NCI-H2029 treated with DMSO at 0.1 percent for 48 hours (cell line): ENCODE measurements at regions not wholly inside any gene's neighbourhood (a gene's known extent, or its start where the extent isn't known, plus 50 kb on each side); places are given as distances from the start of the nearest gene placed in this dataset.

ENCODE experiments used
- DNase-seq: peaks from one replicate; lab custom pipeline; 2025; lab: John Stamatoyannopoulos, UW

DNA sequence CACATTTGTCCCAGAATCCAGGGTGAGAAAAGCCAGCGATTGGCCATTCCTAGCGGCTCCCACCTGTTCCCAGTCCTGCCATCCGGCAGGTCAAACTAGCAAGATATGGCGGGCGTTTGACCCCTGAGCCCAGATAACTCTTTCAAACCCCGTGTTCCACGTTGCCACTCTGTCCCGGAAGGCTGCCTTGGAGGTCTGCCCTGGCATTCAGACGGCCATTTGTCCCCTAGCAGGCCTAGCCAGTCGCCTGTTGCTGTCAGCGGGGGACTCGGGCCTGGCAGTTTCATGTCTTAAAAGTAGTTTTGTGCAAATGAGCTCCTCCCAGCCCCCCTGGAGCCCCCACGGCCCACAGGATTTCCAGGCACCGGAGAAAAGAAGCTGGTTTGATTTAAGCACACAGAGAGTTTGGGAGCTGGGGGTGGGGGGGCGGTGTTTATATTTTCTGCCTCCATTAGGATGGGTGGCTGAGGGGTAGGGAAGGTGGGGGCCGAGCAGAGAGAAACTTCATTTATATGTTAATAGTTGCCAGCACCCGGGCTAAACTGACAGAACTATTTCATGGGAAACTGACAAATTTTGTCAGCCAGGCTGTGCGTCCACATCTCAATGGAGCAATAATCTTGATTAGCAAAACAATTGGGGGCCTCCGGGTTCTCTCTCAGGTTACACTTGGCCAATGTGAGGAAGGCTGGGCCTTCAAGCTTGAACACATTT is 240.9 kb upstream of the SALL1 start:
- DNase-seq = no peak

DNA sequence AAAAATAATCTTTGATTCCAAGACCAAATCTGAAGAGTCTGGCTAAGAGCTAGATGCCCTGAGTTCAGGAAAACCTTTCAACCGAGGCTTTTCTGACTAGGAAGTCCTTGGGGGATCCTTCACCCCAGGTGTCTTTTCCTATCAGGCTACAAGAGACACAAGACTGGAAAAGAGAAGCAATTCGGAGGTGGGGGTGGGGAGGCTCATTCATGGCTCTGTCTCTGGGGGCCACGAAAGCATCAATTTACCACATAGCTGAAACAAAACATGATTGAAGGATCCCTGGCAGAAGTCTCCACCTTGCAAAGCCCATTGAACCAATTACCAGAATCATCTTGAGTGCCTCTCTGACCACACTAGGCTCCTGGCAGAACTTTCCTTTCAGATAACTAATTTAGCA is 239.8 kb upstream of the SALL1 start:
- DNase-seq = no peak

DNA sequence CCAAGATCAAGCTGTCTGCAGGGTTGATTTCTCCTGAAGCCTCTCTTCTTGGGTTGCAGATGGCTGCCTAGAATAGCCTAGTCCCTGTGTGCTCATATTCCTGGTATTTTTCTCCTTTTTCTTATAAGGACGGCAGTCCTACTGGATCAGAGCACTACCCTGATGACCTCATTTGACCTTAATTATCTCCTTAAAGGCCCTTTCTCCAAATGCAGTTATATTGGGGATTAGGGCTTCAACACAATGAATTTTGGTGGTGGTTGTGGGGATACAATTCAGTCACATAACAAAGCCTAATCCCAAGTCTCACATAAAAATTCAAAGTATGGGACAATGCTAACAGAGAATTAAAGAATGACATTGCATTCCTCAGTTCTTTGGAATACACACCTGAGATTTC is 238.8 kb upstream of the SALL1 start:
- DNase-seq = no peak

DNA sequence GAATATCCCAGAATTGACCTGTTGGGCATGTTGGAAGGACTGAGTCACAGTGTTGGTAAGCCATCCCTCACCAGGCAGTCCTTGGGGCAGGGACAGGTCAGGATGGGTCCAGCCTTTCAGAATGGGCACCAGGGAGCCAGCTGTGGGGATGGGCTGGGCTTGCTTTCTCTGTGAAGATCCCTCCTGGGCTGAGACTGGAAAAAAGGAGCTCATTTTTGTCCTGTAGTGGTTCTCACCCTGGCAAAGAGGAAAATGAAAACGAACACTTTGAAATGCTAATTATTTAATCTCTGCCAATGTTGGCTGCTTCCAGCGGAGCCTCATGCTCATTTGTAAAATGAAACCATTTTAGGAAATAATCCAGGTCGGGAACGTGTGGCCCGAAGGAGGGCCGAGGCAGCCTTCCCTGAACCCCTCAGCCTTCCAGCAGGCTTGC is 237.5 kb upstream of the SALL1 start:
- DNase-seq = no peak

DNA sequence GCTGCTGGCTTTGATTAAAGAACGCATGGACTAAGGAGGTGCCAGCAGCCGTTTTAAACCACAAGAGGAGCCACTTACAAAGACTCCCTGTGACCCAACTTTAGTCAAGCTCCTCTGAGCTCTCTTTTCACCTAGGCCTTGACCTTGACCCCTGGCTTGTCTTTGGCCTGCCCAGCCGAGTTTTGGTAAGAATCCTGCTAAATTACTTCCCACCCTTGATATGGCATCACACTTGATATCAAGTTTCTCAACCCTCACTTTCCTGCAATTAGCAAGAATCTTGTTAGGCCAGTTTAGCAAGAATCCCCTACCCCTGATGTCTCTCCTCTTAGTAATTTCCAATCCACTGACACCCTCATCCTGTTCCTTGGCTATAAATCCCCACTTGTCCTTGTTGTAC is 232.8 kb upstream of the SALL1 start:
- no peak for DNase-seq

DNA sequence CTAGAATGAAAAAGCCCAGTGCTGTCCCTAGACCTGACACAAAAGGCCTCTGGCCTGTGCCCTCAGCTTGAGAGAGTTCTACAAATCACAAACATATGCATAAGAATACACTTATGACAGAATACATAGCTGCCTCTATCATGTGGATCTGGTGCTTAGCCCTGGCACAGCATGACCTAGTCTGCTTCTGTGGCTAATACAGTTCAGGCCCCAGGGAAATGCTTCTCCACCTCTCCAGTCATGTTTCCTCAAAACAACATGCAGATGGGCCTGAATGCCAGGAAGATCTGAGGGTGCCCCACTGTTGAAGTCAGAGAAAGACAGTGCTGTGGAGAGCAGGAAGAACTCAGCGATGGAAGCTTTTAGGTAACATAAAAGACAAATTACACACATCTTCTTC is 231.9 kb upstream of the SALL1 start:
- no peak for DNase-seq

DNA sequence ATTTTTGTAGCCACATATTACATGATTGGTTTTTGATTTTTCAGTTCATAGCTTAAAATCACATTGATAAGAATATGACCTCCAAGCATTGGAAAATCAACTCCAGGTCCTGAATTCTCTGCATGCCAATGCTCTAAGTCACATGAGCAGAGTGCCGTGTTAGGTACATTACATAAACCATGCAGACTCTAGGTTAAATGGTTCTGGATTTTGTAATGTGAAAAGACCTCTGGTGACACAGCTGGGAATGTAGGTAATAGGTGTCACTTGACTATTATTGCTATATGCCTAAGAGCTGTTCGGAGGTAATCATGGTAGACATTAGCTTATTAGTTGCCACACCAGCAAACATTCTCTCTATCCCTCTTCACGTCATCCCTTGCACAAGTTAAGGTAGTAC is 231.1 kb upstream of the SALL1 start:
- DNase-seq = no peak

DNA sequence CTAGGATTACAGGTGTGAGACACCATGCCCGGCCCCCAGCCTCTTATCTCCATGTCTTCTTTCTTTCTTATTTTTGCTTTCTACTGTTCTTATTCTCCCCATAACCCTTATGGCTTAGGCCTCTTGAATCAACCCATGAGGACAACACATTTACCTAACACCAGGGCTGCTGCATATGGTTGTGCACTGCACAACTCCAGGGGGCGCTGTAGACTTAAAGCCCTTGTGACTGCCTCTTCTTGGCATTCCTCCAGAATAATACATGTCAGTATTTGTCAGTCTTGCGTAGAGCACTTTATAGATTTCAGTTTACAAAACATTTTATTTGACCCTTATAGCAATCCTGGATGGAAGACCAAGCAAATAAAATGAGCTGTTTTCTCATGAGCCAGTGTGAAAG is 225.0 kb upstream of the SALL1 start:
- DNase-seq = no peak

DNA sequence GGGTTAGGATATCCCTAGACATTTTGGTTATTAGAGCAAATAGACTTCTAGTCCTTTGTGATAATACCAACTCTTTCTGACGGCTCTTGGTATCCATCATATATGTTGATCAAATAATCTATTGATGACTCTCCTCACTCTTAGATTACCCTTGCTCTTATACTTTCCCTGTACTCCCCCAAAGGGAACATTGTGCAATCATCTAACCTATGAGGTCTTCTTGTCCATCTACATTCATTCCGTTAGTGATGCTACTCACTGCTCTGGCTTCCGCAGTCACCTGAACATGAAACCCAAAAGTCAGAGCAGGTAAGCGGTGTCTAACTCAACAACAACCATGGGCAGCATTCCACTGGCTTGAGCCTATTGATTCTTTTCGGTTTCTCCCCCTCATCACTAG is 223.7 kb upstream of the SALL1 start:
- DNase-seq = no peak

DNA sequence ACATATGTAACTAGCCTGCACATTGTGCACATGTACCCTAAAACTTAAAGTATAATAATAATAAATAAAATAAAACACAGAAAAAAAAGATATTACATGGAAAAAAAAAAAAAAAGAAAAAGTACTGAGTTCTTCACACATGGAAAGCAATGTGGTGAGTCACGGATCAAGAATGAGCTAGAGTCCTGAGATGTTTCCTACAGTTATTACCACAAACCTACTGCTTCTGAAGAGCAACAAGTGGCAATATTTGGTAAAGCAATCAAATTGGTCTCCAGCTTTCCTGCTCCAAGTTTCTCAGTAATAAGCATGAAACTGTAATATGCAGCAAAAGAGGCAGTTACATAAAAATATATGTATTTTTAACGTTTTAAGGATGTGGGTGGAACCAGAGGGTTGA is 223.3 kb upstream of the SALL1 start:
- DNase-seq = no peak

DNA sequence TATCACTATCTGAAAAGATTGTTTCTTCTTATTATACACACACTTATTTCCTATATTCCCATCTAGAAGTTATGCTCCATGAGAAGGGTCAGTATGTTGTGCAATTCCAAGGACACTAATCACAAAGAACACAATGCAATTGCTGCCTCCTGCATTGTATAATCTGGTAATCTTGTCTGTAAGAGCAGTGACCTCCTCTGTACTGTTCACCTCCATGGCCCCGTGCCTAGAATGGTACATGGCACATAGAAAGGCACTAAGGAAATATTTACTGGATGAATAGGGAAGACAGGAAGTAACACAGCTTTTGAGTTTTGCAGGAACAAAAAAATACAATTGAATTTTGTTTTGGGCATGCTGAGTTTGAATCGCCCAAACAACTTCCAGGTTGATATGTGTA is 214.6 kb upstream of the SALL1 start:
- DNase-seq = no peak

DNA sequence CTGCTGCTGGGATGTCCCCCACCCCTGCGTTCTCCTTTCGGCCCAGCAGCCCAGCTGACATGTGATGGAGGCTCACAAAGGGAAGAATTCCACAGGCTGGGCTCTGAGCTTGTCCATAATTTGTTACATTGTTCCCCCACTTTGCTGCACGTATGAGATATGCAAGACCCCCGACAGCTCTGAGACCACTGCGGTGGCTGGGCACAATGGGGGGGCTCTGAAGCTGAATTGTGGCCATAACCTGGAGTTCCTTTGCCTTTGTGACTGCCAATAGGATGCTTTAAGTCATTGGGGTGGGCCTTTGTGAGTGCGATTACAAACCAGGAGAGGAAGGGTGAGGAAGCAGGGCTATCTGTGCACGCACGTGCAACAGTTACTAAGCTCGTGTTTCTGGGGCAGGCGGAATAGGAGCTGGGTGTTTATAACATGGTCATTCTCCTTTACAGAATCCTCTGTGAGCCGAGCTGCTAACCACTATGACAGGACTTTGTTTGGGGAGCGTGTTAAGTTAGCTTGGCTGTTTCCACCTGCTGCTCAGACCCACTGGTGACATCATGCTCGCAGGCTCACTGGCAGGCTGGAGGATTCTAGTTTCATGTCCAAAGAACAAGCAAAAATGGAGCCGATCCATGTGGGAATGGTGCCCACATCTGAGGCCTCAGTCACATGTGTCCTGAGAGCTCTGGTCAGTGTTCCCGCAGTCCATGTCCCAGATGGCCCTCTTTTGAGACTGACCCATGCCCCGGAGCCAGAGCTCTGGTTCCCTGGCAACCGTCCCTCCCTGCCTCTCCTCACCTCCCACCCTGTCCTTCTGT is 208.3 kb upstream of the SALL1 start:
- no peak for DNase-seq

DNA sequence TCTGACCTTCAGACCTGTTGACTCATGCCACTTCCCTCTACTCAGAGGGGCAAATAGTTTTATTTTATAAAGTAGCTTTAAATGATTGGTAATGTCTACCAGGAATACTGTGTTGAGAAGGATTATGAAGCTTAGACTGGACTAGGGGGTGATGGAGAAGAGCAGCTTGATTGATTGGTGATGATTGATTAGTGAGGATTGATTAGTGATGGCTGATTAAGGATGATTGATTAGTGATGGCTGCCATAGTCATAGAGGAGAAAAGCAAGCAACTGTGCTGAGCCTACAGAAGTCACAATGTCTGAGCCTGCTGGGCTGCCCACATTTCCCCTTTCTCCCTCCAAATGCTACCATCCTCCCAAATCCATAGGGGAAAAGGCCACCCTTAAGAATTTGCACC is 206.8 kb upstream of the SALL1 start:
- no peak for DNase-seq

DNA sequence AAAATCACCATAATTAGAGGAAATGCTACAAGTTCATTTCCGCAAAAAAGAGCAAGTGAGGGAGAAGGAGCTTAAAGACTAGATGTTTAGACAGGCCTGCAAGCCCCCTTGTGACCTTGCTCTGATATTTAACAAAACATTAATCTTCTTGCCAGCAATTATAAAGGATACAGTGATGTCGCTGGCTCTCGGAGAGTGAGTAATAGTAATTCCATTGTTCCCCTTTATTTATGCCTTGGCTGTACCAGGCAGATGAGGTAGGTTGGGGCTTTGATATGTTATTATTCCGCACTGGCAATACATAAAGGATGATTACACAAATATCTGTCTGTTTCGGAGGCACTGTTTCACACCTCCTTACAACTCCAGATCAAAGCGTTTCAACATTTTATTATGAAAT is 204.8 kb upstream of the SALL1 start:
- no peak for DNase-seq

DNA sequence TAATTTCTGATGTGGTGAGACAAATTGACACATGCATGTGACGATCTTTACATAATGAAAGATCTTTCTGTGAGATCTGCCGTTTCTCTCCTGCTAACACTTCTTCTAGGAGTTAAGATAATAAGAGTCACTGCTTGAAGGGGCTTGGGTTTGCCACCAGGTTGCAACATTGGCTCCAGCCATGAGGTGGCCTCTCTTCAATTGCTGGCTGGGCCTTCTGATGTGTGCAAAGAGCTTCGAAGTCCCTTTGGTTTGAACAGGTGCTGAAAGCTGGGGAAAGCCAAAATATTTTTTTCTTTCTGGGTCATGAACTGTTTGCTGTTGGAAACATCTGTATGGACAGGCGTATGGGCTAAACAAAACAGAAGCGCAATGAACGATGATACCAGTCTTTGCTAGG is 204.1 kb upstream of the SALL1 start:
- DNase-seq = no peak

DNA sequence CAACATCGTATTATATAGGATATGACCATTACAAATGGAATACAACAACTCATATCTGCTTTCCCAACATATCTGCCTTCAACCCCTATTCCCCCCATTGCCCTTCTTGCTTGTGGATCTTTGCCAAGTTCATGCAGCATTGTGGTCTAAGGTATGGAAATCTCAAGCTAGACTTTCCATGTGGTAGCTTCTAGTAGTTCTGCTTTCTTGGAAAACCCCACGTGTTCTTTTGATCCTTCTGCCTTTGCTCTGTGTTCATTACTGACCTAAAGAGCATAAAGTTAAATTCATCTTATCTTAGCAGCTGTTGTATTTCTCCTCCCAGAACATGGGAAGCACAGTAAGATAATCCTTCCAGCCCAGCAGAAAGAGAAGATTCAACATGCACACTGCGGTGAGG is 202.0 kb upstream of the SALL1 start:
- DNase-seq = no peak

DNA sequence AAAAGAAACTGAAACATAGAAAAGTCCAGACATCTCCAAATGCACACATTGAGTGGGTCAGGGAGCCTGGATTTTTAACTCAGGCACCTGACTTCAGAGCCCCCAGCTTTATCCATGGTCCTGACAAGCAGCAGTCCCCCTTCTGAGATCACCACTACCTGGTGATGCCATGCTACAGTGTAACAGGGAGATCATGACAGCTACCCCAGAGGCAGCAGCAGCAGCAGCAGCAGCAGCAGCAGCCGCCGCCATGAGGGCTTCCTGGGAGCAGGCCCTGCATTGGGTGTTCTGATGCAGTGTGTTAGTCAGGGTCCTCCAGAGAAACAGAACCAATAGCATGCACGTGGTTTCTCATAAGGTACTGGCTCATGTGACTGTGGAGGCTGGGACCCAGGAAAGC is 198.6 kb upstream of the SALL1 start:
- no peak for DNase-seq

DNA sequence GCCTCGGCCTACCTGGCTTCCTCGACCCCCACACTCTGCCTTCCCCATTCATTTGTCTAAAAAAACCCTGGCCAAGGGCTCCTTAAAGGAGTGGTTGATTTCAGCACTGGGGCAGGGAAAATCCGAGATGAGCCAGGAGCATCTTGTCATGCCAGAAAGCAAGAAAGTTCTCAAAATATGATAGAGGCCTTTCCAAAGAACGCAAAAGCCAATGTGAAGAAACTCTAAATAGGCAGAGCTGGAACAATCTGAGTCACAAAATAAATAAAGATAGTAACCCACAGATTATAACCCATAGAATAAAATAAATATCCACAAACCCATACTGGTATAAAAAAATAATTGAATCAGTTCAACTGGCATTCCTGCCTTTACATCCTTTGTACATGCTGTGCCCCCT is 192.3 kb upstream of the SALL1 start:
- no peak for DNase-seq

DNA sequence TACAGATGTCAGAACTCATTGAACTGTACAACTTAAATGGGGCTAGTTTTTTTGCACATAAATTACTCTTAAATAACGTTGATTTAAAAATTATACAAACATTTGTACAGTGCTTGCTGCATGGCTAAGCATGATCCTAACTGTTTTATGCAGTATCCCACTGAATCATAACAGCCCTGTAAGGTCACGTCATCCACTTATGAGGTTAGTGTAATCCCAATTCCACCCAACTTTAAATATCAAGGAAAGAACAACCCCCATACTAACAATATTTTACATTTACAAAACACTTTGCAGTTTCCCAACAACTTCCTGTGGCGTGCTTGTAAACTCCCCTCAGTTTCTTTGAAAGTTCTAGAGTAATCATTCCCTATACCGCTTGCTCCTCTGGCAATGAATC is 190.1 kb upstream of the SALL1 start:
- no peak for DNase-seq

DNA sequence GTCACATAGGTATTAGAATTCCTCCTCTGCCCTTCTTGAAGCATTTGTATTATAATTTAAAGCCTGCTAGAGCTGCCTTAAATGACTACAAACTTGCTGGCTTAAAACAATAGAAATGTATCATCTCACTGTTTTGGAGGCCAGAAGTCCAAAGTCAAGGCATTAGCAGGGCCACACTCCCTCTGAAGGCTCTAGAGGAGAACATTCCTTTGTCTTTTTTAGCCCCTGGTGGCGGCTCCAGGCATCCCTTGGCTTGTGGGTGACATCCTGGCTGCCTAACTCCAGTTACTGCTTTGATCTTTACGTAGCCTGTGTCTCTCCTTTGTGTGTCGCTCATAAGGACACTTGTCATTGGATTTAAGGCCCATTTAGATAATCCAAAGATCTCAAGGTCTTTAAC is 186.6 kb upstream of the SALL1 start:
- DNase-seq = no peak

DNA sequence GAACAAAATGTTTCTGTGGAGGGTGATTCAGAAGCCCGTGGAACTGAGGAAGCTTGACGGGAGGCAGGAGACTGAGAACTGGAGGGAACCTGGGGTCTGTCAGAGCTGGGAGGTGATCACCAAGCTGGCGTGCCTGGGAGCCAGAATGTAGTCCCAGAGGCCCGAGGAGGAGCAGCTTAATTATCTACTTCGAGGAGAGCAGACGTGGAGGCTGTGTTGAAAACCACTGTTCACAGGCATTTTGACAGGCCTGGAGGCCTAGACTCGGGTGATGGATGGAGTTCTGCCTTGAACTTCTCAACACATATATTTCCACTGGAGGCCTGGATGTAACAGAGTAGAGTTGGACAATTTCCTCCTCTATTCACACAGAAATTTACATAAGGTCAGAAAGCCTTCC is 177.7 kb upstream of the SALL1 start:
- no peak for DNase-seq

DNA sequence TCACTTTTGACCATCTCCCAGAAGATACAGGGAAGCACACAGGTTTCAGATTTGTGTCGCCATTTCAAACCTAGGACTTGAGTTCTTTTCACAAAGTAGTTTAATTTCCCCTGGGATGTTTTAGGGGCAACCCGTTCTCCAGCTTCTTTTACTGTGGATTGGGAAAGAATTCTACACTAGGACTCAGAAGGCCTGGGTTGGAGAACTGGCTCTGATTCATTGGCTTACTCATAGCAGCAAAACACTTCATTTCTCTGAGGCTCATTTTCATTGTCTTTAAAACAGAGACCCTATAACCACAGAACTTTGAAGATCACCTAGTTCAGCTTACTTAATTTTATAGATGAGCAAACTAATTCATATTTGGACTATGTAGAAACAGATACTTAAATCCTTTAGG is 175.9 kb upstream of the SALL1 start:
- DNase-seq = no peak

DNA sequence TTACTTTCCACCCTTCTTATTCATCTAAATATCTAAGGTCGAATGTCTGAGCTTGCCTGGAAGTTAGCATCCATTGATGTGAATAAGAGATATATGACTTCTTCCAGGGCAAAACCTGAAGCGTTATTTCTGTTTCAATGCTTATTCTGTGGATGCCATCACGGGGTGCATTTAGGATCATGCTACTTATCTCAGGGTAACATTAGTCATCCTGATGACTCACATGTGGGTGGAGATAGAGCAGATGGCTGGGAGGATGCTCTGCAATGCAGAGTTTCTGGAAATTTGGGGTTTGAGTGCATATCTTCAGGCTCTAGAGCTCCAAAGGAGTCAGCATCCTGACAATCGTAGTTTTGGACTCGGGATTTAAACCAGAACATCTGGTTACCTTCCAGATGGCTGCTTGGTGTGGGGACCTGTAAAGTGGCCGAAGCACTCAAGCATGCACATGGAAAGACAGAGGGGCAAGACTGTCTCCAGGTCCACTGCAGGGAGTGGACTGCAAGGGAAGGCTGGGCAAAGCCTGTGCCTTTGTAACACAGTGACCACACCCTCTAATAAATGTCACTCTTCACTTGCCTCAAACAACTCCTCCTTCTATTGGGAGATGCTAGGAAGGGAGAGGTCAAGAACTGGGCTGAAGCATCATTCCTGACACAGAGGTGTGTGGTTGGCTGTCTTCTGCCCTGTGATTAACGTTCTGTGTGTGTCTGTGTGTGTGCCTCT is 175.2 kb upstream of the SALL1 start:
- DNase-seq = no peak
